ENCODE measurements at regions not wholly inside any gene's neighbourhood (a gene's known extent, or its start where the extent isn't known, plus 50 kb on each side); places are given as distances from the start of the nearest gene placed in this dataset.

DNA sequence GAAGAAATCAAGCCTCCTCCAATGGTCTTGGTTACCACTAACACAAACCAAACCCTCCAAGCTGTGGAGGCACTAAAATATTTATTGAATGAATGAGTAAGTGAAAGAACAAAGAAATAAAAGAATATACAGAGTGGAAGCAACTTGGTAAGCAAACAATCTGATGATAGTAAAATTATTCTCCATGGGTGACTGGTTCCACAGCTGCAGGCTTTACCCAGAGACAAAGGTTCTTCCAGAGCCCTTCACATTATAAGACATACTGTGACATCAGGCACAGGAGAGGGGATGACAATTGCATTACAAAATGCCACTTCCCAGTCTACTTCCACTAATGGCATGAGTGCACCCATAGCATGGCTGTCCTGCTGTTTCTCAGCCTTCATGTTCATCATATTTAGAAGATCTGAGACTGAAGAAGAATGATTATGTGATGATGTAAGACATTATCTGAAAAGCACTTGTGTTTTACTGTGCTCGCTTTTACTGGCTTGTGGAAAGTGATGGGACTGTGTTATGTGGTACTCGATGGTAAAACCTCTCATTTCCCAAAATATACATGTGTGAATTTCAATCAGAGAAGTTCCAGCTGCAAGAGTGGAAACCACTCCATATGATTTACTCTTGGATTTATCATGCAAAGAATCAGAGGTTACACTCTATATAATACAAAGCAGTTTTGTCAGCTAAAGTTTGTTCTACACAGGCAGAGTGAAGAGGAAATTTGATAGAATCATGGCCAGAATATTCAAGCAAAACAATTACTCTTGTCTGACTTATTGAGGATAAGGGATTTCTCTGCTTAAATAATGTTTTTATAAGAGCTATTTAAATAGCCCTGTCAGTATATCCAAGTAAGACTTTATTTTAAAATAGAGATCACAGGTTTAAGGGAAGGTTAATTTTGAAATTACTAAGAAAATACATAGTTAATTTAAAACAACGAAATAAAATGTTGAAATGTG, 220.2 kb upstream of the NBEA start:
- no peak overlapping the region for H3K4me3 ChIP-seq (IDR thresholded peaks at IDR 0.05; ENCODE audit: insufficient read depth, low read depth, low read length)
- H3K79me2 ChIP-seq (ENCODE audit: insufficient read depth, low read depth) = no peaks in the 10 kb centered on the region
- no peaks in the 10 kb centered on the region for H3K36me3 ChIP-seq (ENCODE audit: insufficient read depth)
- no peaks in the 10 kb centered on the region for H3K4me1 ChIP-seq (ENCODE audit: low read depth, poor library complexity, severe bottlenecking)
- H2AFZ ChIP-seq (ENCODE audit: low read depth) = no peak overlapping the region
- no peak overlapping the region for H3K4me2 ChIP-seq
- no peak overlapping the region for H3K9ac ChIP-seq
- TF ChIP-seq CTCF (conservative IDR thresholded peaks at IDR 0.05; ENCODE audit: low read depth, low read length) = no peak
- no peak overlapping the region for H3K27ac ChIP-seq
- H3K27me3 ChIP-seq (ENCODE audit: insufficient read depth, low read depth) = no peaks in the 10 kb centered on the region
- no peaks in the 10 kb centered on the region for H4K20me1 ChIP-seq (ENCODE audit: insufficient read depth)

- no peak overlapping the region for H3K27ac ChIP-seq
- H3K4me1 ChIP-seq (ENCODE audit: low read depth, poor library complexity, severe bottlenecking) = no peaks in the 10 kb centered on the region
- no peak overlapping the region for H2AFZ ChIP-seq (ENCODE audit: low read depth)
- H3K9ac ChIP-seq = no peak overlapping the region
- H3K4me2 ChIP-seq = no peak overlapping the region
- no peak for TF ChIP-seq CTCF (conservative IDR thresholded peaks at IDR 0.05; ENCODE audit: low read depth, low read length)
- no peaks in the 10 kb centered on the region for H3K36me3 ChIP-seq (ENCODE audit: insufficient read depth)
- H3K4me3 ChIP-seq (IDR thresholded peaks at IDR 0.05; ENCODE audit: insufficient read depth, low read depth, low read length) = no peak overlapping the region
- H4K20me1 ChIP-seq (ENCODE audit: insufficient read depth) = no peaks in the 10 kb centered on the region
- H3K79me2 ChIP-seq (ENCODE audit: insufficient read depth, low read depth) = no peaks in the 10 kb centered on the region
- no peaks in the 10 kb centered on the region for H3K27me3 ChIP-seq (ENCODE audit: insufficient read depth, low read depth)
Observed at GRCh38 chr13:34722922-34723321, 219.1 kb upstream of the NBEA start.

DNA sequence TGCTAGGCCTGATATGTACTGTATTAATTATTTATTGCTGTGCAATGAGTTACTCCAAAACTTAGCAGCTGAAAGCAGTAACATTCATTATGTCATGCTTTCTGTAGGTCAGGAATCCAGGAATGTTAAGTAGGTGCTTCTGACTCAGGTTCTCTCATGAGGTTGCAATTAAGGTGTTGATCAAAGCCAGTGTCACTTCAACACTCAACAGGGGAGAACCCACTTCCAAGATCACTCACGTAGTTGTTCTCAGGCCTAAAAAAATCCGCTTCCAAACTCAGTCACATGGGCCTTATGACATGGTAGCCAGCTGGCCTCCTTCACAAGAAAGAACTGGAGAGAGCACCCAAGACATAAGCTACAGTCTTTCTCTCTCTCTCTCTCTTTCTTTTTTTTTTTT, 211.1 kb upstream of the NBEA start:
- no peaks in the 10 kb centered on the region for H3K79me2 ChIP-seq (ENCODE audit: insufficient read depth, low read depth)
- no peak overlapping the region for H3K27ac ChIP-seq

DNA sequence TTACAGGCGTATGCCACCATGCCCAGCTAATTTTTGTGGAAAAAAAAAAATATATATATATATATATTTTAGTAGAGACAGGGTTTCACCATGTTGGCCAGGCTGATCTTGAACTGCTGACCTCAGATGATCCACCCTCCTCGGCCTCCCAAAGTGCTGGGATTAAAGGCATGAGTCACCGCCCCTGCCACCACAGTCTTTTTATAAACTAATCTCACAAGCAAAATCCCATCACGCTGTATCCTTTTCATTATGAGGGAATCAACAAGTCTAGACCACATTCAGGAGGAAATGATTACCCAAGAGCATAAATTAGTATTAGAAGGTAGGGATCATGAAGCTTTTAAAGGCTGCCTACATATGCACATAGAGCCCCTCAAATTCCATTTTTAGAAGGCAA, 210.6 kb upstream of the NBEA start:
- Histone ChIP-seq H3K9ac (no peak overlapping the region), H3K27me3 (ENCODE audit: insufficient read depth, low read depth) (no peaks in the 10 kb centered on the region), H3K4me3 (IDR thresholded peaks at IDR 0.05; ENCODE audit: insufficient read depth, low read depth, low read length) (no peak overlapping the region), H3K36me3 (ENCODE audit: insufficient read depth) (no peaks in the 10 kb centered on the region), H3K4me1 (ENCODE audit: low read depth, poor library complexity, severe bottlenecking) (no peaks in the 10 kb centered on the region), H3K4me2 (no peak overlapping the region), H3K79me2 (ENCODE audit: insufficient read depth, low read depth) (no peaks in the 10 kb centered on the region), H3K27ac (no peak overlapping the region), H2AFZ (ENCODE audit: low read depth) (no peak overlapping the region), H4K20me1 (ENCODE audit: insufficient read depth) (no peaks in the 10 kb centered on the region)
- no peak for TF ChIP-seq CTCF (conservative IDR thresholded peaks at IDR 0.05; ENCODE audit: low read depth, low read length)

More for the DNA sequence above, 211.1 kb upstream of the NBEA start:
- Histone ChIP-seq H2AFZ (ENCODE audit: low read depth) (no peak overlapping the region), H3K36me3 (ENCODE audit: insufficient read depth) (no peaks in the 10 kb centered on the region), H3K27me3 (ENCODE audit: insufficient read depth, low read depth) (no peaks in the 10 kb centered on the region), H3K4me3 (IDR thresholded peaks at IDR 0.05; ENCODE audit: insufficient read depth, low read depth, low read length) (no peak overlapping the region), H3K4me1 (ENCODE audit: low read depth, poor library complexity, severe bottlenecking) (no peaks in the 10 kb centered on the region), H3K4me2 (no peak overlapping the region), H4K20me1 (ENCODE audit: insufficient read depth) (no peaks in the 10 kb centered on the region), H3K9ac (no peak overlapping the region)
- TF ChIP-seq CTCF (conservative IDR thresholded peaks at IDR 0.05; ENCODE audit: low read depth, low read length) = no peak

All from KMS-11 (cell line).